ENCODE measurements at regions not wholly inside any gene's neighbourhood (a gene's known extent, or its start where the extent isn't known, plus 50 kb on each side); places are given as distances from the start of the nearest gene placed in this dataset.

- Histone ChIP-seq H3K27ac (ENCODE audit: low read length) (no peak overlapping the region), H3K27me3 (replicated peaks in 1 of 2; ENCODE audit: control insufficient read depth in 2 of 2, extremely low read depth in 1 of 2, insufficient read depth in 2 of 2, low read length in 1 of 2) (peaks cover 0 to 10% of the 10 kb centered on the region in 2 experiments), H3K4me3 (ENCODE audit: control insufficient read depth in 1 of 2, extremely low read depth in 1 of 2, low read length in 1 of 2) (no peak overlapping the region), H3K9me3 (no peaks in the 10 kb centered on the region), H3K36me3 (ENCODE audit: control insufficient read depth in 2 of 2, extremely low read depth in 1 of 2, insufficient read depth in 1 of 2, low read length in 1 of 2) (no peaks in the 10 kb centered on the region), H3K4me1 (ENCODE audit: control insufficient read depth in 1 of 2, extremely low read depth in 1 of 2, insufficient read depth in 2 of 2, low read length in 2 of 2) (peaks cover 0 to 8% of the 10 kb centered on the region in 2 experiments)
- 39% methylated on average over 9 of the region's 10 CpGs for WGBS (ENCODE audit: insufficient coverage)
- ChIA-PET CTCF (interaction anchor here in 1 of 2 donors (0.7 kb wide), 1 partner anchor 144 kb away, joined by 10 read pairs; no protein-coding TSS in a partner anchor), POLR2A (no interaction called here)
- Mint-ChIP-seq H3K4me3 (no peak overlapping the region), H3K4me1 (peaks cover 9 to 15% (median 13%) of the 10 kb centered on the region in 3 donors), H3K9me3 (no peaks in the 10 kb centered on the region), H3K27me3 (peaks cover 7 to 10% of the 10 kb centered on the region in 2 donors), H3K36me3 (no peaks in the 10 kb centered on the region), H3K27ac (peak overlapping the region in 1 of 2 donors; percentile 17)
- ATAC-seq (replicated peaks in 1 of 4) (peak in 1 of 4 experiments; percentile 53), DNase-seq (peak in 1 of 35 experiments; percentile 31)
Measured at GRCh38 chr2:166381-166780, 97.5 kb downstream of the SH3YL1 start.

- POLR2A ChIA-PET, result no interaction called here
Measured at GRCh38 chr2:165530-165929, 98.3 kb downstream of the SH3YL1 start.

GRCh38 chr2:162473-163382 is 101.1 kb downstream of the SH3YL1 start:
- DNase-seq (no peak), ATAC-seq (replicated peaks in 1 of 4) (no peak)
- H3K4me3 ChIP-seq (ENCODE audit: control insufficient read depth in 1 of 2, extremely low read depth in 1 of 2, low read length in 1 of 2), result no peak overlapping the region
- H3K9me3 ChIP-seq, result no peaks in the 10 kb centered on the region
- peaks cover 0 to 12% of the 10 kb centered on the region in 2 experiments for H3K27me3 ChIP-seq (replicated peaks in 1 of 2; ENCODE audit: control insufficient read depth in 2 of 2, extremely low read depth in 1 of 2, insufficient read depth in 2 of 2, low read length in 1 of 2)
- no peak overlapping the region for H3K27ac ChIP-seq (ENCODE audit: low read length)
- peaks cover 9 to 15% (median 13%) of the 10 kb centered on the region in 3 donors for H3K4me1 Mint-ChIP-seq
- H3K27ac Mint-ChIP-seq, result no peak overlapping the region
- H3K4me3 Mint-ChIP-seq, result no peak overlapping the region
- H3K27me3 Mint-ChIP-seq, result peaks cover 17 to 20% of the 10 kb centered on the region in 2 donors
- ChIA-PET CTCF (no interaction called here), POLR2A (interaction anchor here in 1 of 2 donors (0.6 kb wide), 1 partner anchor 99 kb away, joined by 3 read pairs; no protein-coding TSS in a partner anchor)
- 70% methylated on average over 10 of the region's 13 CpGs for WGBS (ENCODE audit: insufficient coverage)
- peaks cover 0 to 8% of the 10 kb centered on the region in 2 experiments for H3K4me1 ChIP-seq (ENCODE audit: control insufficient read depth in 1 of 2, extremely low read depth in 1 of 2, insufficient read depth in 2 of 2, low read length in 2 of 2)
- no peaks in the 10 kb centered on the region for H3K36me3 ChIP-seq (ENCODE audit: control insufficient read depth in 2 of 2, extremely low read depth in 1 of 2, insufficient read depth in 1 of 2, low read length in 1 of 2)
- no peaks in the 10 kb centered on the region for H3K36me3 Mint-ChIP-seq
- no peaks in the 10 kb centered on the region for H3K9me3 Mint-ChIP-seq

More at GRCh38 chr2:165530-165929, 98.3 kb downstream of the SH3YL1 start:
- peaks cover 9 to 15% (median 13%) of the 10 kb centered on the region in 3 donors for H3K4me1 Mint-ChIP-seq
- WGBS (ENCODE audit: insufficient coverage), result no CpG with 5 or more reads among the region's 1 CpG
- DNase-seq, result no peak
- H3K27me3 Mint-ChIP-seq, result peaks cover 12 to 15% of the 10 kb centered on the region in 2 donors
- Histone ChIP-seq H3K4me1 (ENCODE audit: control insufficient read depth in 1 of 2, extremely low read depth in 1 of 2, insufficient read depth in 2 of 2, low read length in 2 of 2) (peaks cover 0 to 8% of the 10 kb centered on the region in 2 experiments), H3K27ac (ENCODE audit: low read length) (no peak overlapping the region), H3K27me3 (replicated peaks in 1 of 2; ENCODE audit: control insufficient read depth in 2 of 2, extremely low read depth in 1 of 2, insufficient read depth in 2 of 2, low read length in 1 of 2) (peaks cover 0 to 12% of the 10 kb centered on the region in 2 experiments), H3K4me3 (ENCODE audit: control insufficient read depth in 1 of 2, extremely low read depth in 1 of 2, low read length in 1 of 2) (no peak overlapping the region), H3K9me3 (no peaks in the 10 kb centered on the region), H3K36me3 (ENCODE audit: control insufficient read depth in 2 of 2, extremely low read depth in 1 of 2, insufficient read depth in 1 of 2, low read length in 1 of 2) (no peaks in the 10 kb centered on the region)
- CTCF ChIA-PET, result no interaction called here
- no peak overlapping the region for H3K27ac Mint-ChIP-seq
- no peak overlapping the region for H3K4me3 Mint-ChIP-seq
- H3K9me3 Mint-ChIP-seq, result no peaks in the 10 kb centered on the region
- no peaks in the 10 kb centered on the region for H3K36me3 Mint-ChIP-seq
- ATAC-seq (replicated peaks in 1 of 4), result no peak

GRCh38 chr2:161729-162128 is 102.1 kb downstream of the SH3YL1 start:
- 100% methylated on average over 2 of the region's 7 CpGs for WGBS (ENCODE audit: insufficient coverage)
- H3K9me3 Mint-ChIP-seq, result no peaks in the 10 kb centered on the region
- no peak overlapping the region for H3K4me3 Mint-ChIP-seq
- ATAC-seq (replicated peaks in 1 of 4) (no peak), DNase-seq (no peak)
- POLR2A ChIA-PET, result no interaction called here
- peaks cover 0 to 11% of the 10 kb centered on the region in 2 experiments for H3K27me3 ChIP-seq (replicated peaks in 1 of 2; ENCODE audit: control insufficient read depth in 2 of 2, extremely low read depth in 1 of 2, insufficient read depth in 2 of 2, low read length in 1 of 2)
- H3K36me3 Mint-ChIP-seq, result no peaks in the 10 kb centered on the region
- H3K4me1 Mint-ChIP-seq, result peaks cover 9 to 15% (median 13%) of the 10 kb centered on the region in 3 donors
- no peaks in the 10 kb centered on the region for H3K9me3 ChIP-seq
- no peaks in the 10 kb centered on the region for H3K36me3 ChIP-seq (ENCODE audit: control insufficient read depth in 2 of 2, extremely low read depth in 1 of 2, insufficient read depth in 1 of 2, low read length in 1 of 2)
- no peak overlapping the region for H3K4me3 ChIP-seq (ENCODE audit: control insufficient read depth in 1 of 2, extremely low read depth in 1 of 2, low read length in 1 of 2)
- no peak overlapping the region for H3K27ac ChIP-seq (ENCODE audit: low read length)
- H3K4me1 ChIP-seq (ENCODE audit: control insufficient read depth in 1 of 2, extremely low read depth in 1 of 2, insufficient read depth in 2 of 2, low read length in 2 of 2), result peaks cover 0 to 8% of the 10 kb centered on the region in 2 experiments
- peaks cover 17 to 18% of the 10 kb centered on the region in 2 donors for H3K27me3 Mint-ChIP-seq
- peak overlapping the region in 1 of 2 donors; percentile 4 for H3K27ac Mint-ChIP-seq
- CTCF ChIA-PET, result no interaction called here

- ATAC-seq (replicated peaks in 1 of 4) (no peak), DNase-seq (no peak)
- Mint-ChIP-seq H3K4me1 (peaks cover 0 to 3% (median 3%) of the 10 kb centered on the region in 3 donors), H3K27ac (no peak overlapping the region), H3K36me3 (no peaks in the 10 kb centered on the region), H3K27me3 (peaks cover 24 to 25% of the 10 kb centered on the region in 2 donors), H3K9me3 (no peaks in the 10 kb centered on the region), H3K4me3 (no peak overlapping the region)
- Histone ChIP-seq H3K27me3 (replicated peaks in 1 of 2; ENCODE audit: control insufficient read depth in 2 of 2, extremely low read depth in 1 of 2, insufficient read depth in 2 of 2, low read length in 1 of 2) (peaks cover 0 to 6% of the 10 kb centered on the region in 2 experiments), H3K4me1 (ENCODE audit: control insufficient read depth in 1 of 2, extremely low read depth in 1 of 2, insufficient read depth in 2 of 2, low read length in 2 of 2) (no peaks in the 10 kb centered on the region), H3K4me3 (ENCODE audit: control insufficient read depth in 1 of 2, extremely low read depth in 1 of 2, low read length in 1 of 2) (no peak overlapping the region), H3K9me3 (no peaks in the 10 kb centered on the region), H3K27ac (ENCODE audit: low read length) (no peak overlapping the region), H3K36me3 (ENCODE audit: control insufficient read depth in 2 of 2, extremely low read depth in 1 of 2, insufficient read depth in 1 of 2, low read length in 1 of 2) (no peaks in the 10 kb centered on the region)
- WGBS (ENCODE audit: insufficient coverage), result 38% methylated on average over 6 of the region's 6 CpGs
- CTCF ChIA-PET, result no interaction called here
- POLR2A ChIA-PET, result no interaction called here
Measured at GRCh38 chr2:151553-152334, 105.4 kb upstream of the FAM110C start.

- no peak for ATAC-seq (replicated peaks in 1 of 4)
- no peaks in the 10 kb centered on the region for H3K36me3 ChIP-seq (ENCODE audit: control insufficient read depth in 2 of 2, extremely low read depth in 1 of 2, insufficient read depth in 1 of 2, low read length in 1 of 2)
- Mint-ChIP-seq H3K27ac (no peak overlapping the region), H3K4me3 (no peak overlapping the region), H3K4me1 (peaks cover 0 to 3% (median 3%) of the 10 kb centered on the region in 3 donors), H3K36me3 (no peaks in the 10 kb centered on the region), H3K27me3 (peaks cover 18 to 23% of the 10 kb centered on the region in 2 donors), H3K9me3 (no peaks in the 10 kb centered on the region)
- H3K9me3 ChIP-seq, result no peaks in the 10 kb centered on the region
- no peak overlapping the region for H3K27ac ChIP-seq (ENCODE audit: low read length)
- peaks cover 0 to 6% of the 10 kb centered on the region in 2 experiments for H3K27me3 ChIP-seq (replicated peaks in 1 of 2; ENCODE audit: control insufficient read depth in 2 of 2, extremely low read depth in 1 of 2, insufficient read depth in 2 of 2, low read length in 1 of 2)
- H3K4me3 ChIP-seq (ENCODE audit: control insufficient read depth in 1 of 2, extremely low read depth in 1 of 2, low read length in 1 of 2), result no peak overlapping the region
- POLR2A ChIA-PET, result no interaction called here
- no CpG with 5 or more reads among the region's 2 CpGs for WGBS (ENCODE audit: insufficient coverage)
- DNase-seq, result no peak
- CTCF ChIA-PET, result no interaction called here
- H3K4me1 ChIP-seq (ENCODE audit: control insufficient read depth in 1 of 2, extremely low read depth in 1 of 2, insufficient read depth in 2 of 2, low read length in 2 of 2), result no peaks in the 10 kb centered on the region
Measured at GRCh38 chr2:145407-145806, 99.1 kb upstream of the FAM110C start.
